ENCODE measurements at regions not wholly inside any gene's neighbourhood (a gene's known extent, or its start where the extent isn't known, plus 50 kb on each side); places are given as distances from the start of the nearest gene placed in this dataset.
A peak's percentile ranks its signal among the peaks of the same experiment; 100 is the strongest.

DNA sequence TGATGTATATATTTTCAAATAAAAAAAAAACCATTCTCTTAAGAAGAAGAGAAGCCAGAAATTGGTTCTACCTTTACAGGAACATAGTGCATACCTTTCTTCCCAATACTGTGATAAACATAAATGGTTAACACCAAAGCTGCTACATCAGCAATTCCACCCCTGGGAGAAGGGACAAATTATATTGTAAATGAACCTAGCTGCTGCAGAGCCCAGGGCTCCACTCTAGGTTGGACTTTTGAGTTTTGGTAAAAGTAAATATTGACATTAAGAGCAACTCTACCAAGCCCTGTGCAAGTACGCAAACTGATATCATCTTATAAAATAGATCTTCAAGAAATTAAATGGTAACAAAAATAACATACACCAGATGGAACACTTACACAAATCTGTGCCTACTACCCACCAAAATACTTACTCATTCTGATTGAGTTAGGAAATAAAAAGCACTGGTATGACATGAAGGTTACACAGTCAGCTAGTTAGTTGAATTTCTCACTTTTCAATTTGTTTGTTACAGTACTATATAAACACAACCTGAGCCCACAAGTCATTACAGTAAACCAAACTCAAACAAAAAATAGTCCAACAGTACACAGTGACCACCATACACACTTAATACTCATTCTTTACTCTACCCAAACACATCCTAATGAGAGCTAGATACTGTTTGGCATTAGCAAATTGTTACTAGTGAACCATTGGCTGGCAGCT is 223.3 kb upstream of the HEY2 start:
- in situ Hi-C loops (cut with HindIII; ENCODE audit: low sequenced_read_pairs) = no loop called here
- no peak for DNase-seq (ENCODE audit: low spot score)

DNA sequence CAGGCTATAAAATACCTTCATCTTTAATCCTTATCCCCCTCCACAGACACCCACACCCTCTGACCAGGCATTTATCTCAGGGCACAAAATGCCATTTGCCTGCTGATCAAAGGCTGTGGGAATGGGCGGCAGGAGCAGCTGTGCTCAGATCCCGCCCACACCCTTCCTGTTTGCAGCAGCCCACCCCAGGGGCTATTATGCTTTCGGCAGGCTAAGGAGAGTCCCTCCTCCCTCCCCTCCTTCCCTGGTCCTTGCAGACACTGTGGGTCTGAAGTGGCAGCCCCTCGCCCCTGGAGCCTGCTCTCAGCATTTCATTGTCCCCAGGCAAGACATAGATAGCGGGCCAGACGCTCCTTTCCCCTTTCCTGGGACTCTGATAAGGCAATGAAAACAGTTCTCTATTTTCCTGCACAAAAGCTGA is 220.8 kb upstream of the HEY2 start:
- in situ Hi-C loops (cut with HindIII; ENCODE audit: low sequenced_read_pairs) = no loop called here
- DNase-seq (ENCODE audit: low spot score) = no peak

DNA sequence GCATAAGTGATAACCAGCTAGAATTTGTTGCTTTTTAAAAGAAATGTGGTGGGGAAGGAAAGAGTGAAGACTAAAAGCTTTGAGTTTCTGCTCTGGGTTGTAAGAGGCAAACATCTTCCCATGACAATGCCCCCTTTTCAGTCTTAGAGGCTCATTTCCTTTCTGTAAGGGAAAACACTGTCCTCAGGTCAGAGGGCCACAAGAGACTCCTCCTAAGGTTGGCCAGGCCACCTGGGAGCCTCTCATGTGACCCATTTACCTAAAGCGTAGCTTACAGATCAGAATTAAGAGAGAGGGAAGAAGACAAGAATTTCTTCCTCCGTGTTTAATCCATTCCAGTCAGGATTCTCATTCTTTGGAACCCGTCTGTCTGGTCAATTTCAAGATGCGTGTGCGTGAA is 220.4 kb upstream of the HEY2 start:
- no peak for DNase-seq (ENCODE audit: low spot score)
- in situ Hi-C loops (cut with HindIII; ENCODE audit: low sequenced_read_pairs) = no loop called here

DNA sequence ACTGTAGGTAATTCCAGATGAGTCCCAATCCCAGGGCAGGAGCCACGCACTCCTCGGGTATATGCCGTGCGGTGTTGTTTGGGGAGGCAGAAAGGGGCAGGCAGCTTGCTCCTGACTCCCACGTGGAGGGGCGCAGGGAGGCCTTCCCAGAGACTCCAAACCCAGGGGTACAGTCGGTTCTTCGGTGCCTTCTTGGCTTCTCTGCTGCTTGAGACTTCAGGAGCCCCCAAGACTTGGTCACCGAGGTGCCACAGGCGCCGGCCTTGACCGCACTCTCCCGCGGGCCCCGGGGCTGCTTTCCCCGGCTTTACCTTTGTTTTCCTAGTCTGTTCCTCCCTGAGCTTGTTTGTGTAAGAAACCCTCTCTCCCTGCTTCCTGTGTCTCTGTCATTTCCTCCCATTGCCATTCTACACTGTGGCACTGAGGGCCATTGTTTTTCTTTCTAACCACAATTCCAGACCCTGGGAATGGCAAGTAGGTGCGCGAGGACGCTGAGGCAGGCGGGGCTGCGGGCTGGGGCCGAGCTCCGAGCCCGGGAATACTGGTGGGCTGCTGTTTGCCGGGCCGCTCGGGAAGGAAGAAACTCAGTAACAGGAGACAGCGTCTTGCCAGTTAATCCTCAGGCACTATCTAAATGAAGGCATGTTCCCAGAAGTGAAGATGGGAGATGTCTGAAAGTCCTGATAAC is 215.6 kb upstream of the HEY2 start:
- no peak for DNase-seq (ENCODE audit: low spot score)
- in situ Hi-C loops (cut with HindIII; ENCODE audit: low sequenced_read_pairs) = no loop called here

DNA sequence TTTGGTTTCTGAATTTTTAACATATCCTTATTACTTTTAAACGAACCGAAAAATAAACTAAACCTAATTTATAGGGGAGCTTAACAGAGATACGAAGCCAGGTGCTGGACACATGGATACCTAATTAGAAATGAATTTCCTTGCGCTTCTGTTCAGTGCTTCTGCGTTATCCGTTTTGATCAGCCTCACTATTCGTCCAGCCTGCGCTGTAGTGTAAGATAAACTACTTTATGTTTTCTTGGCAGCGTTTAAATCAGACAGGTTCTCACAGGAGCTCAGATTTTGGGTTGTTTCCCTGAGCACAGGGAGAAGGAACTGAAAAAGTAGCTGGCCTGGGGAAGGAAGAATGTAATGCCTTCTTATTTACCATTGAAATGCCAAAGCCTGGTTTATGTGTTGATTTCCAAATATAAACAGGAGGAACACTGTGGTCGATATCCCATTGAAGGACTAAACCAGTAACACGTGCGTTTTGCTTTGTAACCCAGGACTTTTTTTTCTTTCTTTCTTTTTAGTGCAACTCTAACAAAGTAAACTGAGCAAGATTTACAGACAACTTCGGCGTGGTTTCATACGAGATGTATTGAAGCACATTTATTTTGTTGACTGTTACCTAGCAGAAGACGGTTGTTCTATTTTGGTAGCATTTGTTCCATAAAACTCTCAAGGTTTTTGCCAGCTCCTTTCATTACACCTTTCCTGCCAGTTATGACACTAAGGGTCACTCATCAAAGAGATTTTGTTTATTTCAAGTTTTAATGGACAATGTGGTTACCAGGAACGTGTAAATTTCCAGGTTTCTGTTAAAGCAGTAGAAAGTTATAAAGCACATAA is 214.8 kb upstream of the HEY2 start:
- no peak for DNase-seq (ENCODE audit: low spot score)
- in situ Hi-C loops (cut with HindIII; ENCODE audit: low sequenced_read_pairs) = no loop called here

DNA sequence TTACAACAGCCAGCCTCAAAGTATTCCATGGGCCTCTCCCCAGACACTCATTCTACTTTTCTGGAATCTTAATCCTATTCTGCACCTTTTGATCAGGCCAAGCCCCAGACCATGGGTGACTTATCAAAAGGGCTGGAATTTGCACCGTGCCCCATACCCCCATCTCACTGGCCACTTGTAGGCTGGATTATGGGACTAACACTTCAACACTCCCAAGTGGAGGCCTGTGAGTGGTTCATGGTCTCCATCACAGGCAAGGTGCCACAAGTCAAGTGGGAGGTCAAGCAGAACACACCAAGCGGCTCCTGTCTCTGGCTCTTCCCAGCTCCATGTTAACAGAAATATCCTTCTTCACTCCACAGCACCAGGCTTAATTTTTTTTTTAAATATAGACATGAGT is 212.3 kb upstream of the HEY2 start:
- no peak for DNase-seq (ENCODE audit: low spot score)
- in situ Hi-C loops (cut with HindIII; ENCODE audit: low sequenced_read_pairs) = no loop called here

DNA sequence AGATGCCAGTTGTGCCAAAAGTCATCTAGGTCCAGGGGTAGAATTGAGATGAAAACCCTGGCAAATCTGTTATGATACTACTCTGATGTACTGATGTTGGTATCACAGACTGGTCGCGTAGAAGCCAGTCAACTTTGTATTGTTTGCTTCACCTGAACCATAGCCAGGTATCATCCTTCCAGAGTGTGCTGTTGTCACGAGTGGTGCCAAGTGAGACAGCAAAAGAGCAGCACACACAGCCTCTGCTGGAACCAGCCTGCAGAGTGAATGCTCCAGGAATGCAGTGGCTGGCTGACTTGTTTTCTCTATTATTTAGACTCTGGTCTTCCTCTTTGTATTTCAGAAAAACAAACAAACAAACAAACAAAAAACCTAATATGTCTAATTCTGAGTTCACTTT is 209.5 kb upstream of the HEY2 start:
- no peak for DNase-seq (ENCODE audit: low spot score)
- in situ Hi-C loops (cut with HindIII; ENCODE audit: low sequenced_read_pairs) = no loop called here

DNA sequence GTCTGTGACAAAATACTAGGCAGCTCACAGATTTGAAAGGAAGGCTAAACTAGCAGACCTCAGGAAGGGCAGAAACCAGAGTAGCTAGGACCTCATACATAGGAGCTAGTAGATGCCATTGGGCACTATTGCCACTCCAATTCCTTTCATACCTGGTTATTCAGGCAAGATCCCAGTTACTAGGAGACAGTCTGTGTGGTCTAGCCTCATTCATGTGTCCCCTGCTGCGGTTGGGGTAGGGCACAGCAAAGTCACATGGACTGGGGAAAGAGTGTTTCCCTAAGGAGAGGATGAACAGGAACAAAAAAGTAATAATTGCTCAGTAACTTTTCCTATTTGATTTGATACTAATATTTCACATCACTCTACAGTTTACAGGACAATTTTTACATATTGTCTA is 204.6 kb upstream of the HEY2 start:
- in situ Hi-C loops (cut with HindIII; ENCODE audit: low sequenced_read_pairs) = no loop called here
- DNase-seq (ENCODE audit: low spot score) = no peak

DNA sequence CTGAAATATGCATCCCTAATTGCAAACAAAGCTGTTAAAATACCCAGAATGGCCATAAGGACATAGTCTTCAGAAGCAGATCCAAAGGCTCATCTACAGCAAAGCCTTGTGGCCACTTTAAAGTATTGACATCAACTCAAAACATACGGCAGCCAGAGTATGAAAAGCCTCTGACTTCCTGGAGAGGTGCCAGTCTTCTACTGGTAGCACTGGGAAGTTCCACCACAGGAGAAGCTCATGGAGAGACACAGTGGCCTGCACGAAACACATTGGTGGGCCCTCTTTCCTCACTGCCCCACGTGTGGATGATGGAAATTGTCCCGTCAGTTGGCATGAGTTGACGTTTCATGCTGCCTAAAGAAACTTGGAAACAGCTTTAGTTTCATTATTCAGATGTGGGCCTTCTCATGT is 202.6 kb upstream of the HEY2 start:
- peak; percentile 2 for DNase-seq (ENCODE audit: low spot score)
- in situ Hi-C loops (cut with HindIII; ENCODE audit: low sequenced_read_pairs) = no loop called here

DNA sequence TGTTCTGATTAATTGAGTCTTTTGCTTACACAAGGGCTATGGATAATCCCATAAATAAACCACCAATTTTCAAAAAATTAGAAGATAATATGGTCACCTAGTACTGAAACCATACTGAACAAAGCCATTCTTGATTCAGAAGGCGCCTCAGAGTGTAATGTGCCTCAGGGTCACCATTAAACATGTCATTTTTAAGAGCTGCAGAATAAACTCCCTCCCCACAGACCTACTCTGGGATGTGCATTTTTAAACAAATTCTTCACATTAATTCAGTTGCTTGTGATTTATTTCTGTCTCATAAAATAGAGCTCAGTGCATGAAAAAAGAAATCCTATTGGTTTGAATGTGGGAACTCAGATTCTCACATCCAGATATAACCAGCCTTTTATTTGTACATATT is 202.1 kb upstream of the HEY2 start:
- no peak for DNase-seq (ENCODE audit: low spot score)
- in situ Hi-C loops (cut with HindIII; ENCODE audit: low sequenced_read_pairs) = no loop called here

DNA sequence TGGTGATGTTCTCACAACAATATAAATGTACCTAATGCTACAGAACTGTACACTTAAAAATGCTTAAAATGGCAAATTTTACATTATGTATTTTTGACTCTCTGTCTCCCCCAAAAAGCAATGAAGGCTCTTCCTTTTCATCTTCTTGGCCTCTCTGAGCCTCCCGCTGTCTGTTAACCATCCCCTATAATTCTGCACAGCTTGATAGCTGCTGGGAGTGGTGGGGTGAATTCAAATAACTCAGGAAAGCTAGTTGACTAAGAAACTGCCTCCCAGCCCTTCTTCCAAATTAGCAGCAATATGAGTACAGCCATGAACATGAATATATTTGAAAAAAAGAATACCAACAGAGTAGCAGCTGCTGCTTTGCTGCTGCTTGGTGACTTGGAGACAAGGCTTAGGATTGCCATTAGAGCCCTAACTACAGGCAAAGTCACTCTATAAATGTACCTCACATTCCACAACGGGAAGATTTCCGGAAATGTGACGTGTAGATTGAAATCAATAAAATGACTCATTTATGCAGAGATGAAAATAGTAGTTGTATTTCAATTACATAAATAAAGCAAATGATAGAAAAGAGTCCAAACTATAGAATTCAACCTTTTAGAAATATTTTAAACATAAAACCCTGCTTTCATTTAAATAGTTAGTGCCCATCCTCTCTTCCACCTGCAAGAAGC is 200.1 kb upstream of the HEY2 start:
- no peak for DNase-seq (ENCODE audit: low spot score)
- in situ Hi-C loops (cut with HindIII; ENCODE audit: low sequenced_read_pairs) = no loop called here

DNA sequence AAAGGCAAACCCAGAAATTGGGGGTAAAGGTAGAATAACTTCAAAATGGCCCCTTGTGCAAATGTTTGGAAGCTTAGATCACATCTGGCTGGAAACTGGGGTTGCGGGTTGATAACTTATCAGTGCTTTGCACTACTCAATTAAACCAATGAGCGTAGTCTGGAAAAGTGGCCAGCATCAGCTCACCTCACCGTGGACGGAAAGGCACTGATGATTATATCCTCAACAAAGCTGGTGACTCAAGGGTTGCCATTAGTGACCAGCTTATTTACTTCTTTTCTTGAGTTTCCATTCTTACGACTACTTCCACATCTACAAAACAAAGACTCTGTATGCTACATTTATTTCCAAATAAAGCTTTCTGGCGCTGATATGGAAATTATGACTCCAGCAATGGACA is 198.5 kb upstream of the HEY2 start:
- no peak for DNase-seq (ENCODE audit: low spot score)
- in situ Hi-C loops (cut with HindIII; ENCODE audit: low sequenced_read_pairs) = no loop called here

DNA sequence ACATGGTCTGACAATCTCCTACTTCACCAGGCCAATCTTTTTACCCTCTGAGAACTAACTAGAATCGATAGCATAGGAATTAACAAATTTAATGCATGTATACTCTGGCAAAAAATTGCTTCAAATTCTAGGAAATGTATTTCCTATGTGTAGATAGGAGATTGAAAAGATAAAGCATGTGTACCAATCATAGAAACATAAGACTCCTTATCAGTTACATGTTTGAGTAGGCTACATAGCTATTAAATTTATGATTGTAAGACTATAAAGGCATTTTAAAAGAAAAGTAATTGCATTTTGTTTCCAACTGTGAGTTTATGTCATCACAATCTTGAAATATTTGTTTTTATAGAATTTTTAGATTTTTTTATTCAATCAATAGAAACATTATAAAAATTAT is 196.6 kb upstream of the HEY2 start:
- in situ Hi-C loops (cut with HindIII; ENCODE audit: low sequenced_read_pairs) = no loop called here
- DNase-seq (ENCODE audit: low spot score) = no peak

DNA sequence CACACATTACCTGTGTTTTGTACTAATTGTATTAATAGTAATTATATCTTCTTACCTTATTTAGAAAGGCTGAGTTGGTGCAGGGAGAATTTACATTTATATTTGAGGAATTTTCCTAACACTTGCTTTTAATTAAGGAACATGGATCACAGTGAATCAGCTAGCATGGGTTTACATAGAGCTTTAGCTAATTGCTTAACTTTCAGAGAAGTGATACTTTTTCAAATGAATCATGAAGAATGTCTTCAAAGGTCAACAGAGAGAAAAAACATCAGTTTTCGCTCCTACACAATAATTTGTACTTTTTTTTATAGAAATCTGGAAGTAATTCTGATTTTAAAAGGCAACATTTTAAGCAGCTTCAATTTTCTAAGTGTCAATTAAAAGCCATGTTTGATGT is 195.0 kb upstream of the HEY2 start:
- in situ Hi-C loops (cut with HindIII; ENCODE audit: low sequenced_read_pairs) = no loop called here
- DNase-seq (ENCODE audit: low spot score) = no peak

DNA sequence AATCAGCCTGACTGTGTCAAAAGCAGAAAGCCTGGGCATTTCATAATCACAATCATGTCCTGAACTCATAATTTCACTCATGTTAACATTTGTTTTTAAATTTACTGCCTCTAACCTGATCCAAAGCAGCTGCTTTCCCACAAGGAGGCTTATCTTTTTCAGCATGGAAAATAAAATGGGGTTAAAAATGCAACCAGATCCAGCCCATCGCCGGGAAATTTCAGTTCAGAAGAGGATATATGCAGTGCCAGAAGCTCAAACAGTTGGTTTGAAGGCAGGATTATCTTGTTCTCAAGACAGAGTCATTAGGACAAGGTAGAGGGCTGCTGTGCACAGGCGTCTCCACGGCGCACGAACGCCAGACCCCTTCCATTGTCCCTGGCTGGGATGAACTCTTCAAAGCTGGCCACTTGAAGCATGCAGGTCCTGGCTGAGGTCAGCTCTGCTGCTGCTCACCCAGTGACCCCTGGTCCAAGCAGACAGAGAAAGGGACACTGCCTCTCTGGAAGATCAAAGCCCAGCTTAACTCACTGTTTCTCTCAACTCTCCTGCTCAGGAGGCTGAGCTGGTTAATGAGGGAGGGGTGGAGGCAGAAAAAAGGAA is 191.1 kb upstream of the HEY2 start:
- in situ Hi-C loops (cut with HindIII; ENCODE audit: low sequenced_read_pairs) = no loop called here
- DNase-seq (ENCODE audit: low spot score) = no peak

DNA sequence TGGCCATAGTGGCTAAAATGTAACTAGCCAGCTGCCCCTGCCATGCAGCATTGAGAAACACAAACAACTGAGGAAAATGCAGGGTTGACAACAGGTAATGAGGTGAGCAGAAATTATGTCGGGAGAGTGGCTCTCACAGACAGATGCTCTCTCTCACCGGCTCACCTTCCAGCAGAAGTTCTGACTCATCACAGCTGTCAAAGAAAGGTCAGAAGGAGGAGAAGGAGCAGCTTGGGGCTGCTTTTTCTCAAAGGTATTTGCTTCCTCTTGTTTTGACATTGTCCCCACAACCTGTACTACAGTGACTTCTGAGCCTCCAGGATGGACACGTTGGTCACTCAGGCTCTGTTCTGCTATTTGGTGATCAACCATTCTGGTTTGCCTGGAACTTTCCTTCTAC is 190.5 kb upstream of the HEY2 start:
- in situ Hi-C loops (cut with HindIII; ENCODE audit: low sequenced_read_pairs) = no loop called here
- DNase-seq (ENCODE audit: low spot score) = no peak

DNA sequence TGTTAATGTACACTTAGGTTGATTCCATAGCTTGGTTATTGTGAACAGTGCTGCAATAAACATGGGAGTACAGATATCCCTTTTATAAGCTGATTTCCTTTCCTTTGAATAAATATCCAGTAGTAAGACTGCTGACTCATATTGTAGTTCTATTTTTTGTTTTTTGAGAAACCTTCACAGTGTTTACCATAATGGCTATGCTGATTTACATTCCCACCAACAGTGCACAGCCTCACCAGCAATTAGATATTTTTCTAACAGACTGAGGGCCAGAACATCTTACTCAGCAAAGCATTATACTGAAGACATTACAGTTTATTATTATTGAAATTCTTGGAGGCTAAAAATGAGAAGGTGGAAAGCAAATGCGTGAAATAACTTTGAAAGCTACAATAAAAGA is 187.3 kb upstream of the HEY2 start:
- in situ Hi-C loops (cut with HindIII; ENCODE audit: low sequenced_read_pairs) = no loop called here
- DNase-seq (ENCODE audit: low spot score) = no peak

DNA sequence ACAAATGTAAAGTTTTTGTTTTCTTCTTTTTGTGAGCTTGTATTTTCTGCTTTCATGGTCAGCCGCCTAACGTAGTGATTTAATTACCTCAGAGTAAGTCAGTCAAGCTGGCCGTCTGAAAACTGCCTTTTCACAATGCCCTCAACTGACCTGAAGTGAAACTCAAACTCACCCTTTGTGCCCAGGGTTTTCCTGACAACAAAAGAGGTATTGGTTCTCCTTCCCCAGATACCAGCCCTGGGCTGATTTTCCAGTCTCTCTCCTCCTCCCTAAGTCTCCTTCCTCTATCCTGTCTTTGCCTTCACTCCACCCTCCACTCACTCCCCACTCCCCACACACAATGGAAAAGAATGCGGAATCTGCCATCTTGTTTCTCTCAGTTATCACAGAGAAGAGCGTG is 184.5 kb upstream of the HEY2 start:
- no peak for DNase-seq (ENCODE audit: low spot score)
- in situ Hi-C loops (cut with HindIII; ENCODE audit: low sequenced_read_pairs) = no loop called here

DNA sequence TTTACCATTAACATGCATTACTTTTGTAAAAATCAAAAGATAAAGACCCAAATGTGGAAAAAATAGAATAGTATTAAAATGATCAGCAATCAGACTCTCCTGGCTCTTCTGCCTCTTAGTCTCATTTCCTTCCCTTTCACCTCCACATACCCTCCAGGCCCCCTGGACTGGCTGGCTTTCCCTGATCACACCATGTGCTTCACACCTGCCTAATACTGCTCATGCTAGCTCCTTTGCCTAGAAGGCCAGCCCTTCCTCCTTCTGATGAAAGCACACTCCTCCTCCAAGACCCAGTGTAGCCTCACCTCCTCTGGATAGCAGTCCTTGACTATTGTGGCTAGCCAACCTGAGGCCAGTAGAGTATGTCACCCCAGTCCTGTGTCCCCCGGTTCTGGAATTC is 182.0 kb upstream of the HEY2 start:
- DNase-seq (ENCODE audit: low spot score) = no peak
- in situ Hi-C loops (cut with HindIII; ENCODE audit: low sequenced_read_pairs) = no loop called here

DNA sequence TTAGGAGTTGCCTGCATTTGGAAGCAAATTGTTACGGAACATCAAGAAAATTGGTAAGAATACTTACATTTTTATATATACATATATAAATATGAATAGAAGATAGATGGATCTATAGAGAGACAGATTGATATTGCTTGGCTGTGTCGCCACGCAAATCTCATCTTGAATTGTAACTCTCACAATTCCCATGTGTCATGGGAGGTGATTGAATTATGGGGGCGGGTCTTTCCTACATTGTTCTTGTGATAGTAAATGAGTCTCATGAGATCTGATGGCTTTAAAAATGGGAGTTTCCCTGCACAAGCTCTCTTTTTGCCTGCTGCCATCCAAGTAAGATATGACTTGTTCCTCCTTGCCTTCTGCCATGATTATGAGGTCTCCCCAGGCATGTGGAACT is 180.8 kb upstream of the HEY2 start:
- no peak for DNase-seq (ENCODE audit: low spot score)
- in situ Hi-C loops (cut with HindIII; ENCODE audit: low sequenced_read_pairs) = no loop called here

All from G401 (cell line).